ENCODE measurements at regions not wholly inside any gene's neighbourhood (a gene's known extent, or its start where the extent isn't known, plus 50 kb on each side); places are given as distances from the start of the nearest gene placed in this dataset.

DNA sequence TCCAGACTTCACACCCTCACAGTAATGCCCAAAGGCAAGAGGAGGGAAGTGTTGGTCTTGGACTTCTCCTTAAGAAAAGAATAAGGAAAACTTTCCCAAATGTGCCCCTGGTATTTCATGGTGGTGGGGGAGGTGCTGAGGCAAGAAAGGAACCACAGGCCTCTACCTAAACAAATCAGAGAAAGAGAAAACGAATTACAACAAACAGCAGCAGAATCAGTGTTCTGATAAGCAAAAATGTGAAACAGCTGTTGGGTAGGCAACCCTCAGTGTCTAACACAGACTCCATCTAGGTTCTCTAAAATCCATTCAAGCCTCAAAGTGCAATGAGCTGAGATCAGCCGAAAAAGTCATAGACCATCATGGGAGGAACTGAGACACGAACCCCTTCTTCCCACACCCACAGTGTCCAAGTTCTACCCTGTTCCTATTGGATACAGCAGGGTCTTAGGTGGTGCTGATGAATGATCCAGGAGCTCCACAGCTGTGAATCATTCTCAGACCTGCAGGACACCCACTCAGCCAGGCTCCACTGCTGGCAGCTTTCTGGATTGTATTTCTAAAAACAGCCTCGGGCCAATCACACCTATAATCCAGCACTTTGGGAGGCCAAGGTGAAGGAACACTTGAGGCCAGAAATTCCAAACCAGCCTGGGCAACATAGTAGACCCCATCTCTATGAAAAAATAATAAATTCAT lies 149.1 kb downstream of the PLPP3 start:
- DNase-seq, result no peak
- ChIA-PET POLR2A (no interaction called here), CTCF (no interaction called here)
- Mint-ChIP-seq H3K36me3 (ENCODE audit: low read depth) (no peaks in the 10 kb centered on the region), H3K27ac (no peak overlapping the region), H3K4me1 (no peaks in the 10 kb centered on the region), H3K27me3 (no peaks in the 10 kb centered on the region), H3K9me3 (no peaks in the 10 kb centered on the region), H3K4me3 (no peak overlapping the region)

DNA sequence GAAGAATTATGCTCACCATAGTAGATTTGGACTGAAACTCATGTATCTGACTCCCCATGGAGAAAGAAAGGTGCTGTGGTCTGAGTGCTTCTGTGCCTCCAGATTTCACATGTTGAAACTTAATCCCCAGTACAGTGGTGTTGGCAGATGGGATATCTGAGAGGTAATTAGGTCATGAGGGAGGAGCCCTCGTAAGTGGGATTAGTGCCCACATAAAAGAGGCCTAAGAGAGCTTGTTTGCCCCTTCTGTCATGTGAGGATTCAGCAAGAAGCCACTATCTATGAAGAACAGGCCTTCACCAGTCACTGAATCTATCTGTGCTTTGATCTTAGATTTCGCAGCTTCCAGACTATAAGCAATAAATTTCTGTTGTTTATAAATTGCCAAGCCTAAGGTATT lies 150.1 kb downstream of the PLPP3 start:
- no peaks in the 10 kb centered on the region for H3K9me3 Mint-ChIP-seq
- H3K4me3 Mint-ChIP-seq, result no peak overlapping the region
- H3K27ac Mint-ChIP-seq, result no peak overlapping the region
- no peaks in the 10 kb centered on the region for H3K36me3 Mint-ChIP-seq (ENCODE audit: low read depth)
- no peaks in the 10 kb centered on the region for H3K4me1 Mint-ChIP-seq
- POLR2A ChIA-PET, result no interaction called here
- no peaks in the 10 kb centered on the region for H3K27me3 Mint-ChIP-seq
- DNase-seq, result no peak
- CTCF ChIA-PET, result no interaction called here

- no peak for DNase-seq
- Mint-ChIP-seq H3K36me3 (ENCODE audit: low read depth) (no peaks in the 10 kb centered on the region), H3K4me3 (no peak overlapping the region), H3K27me3 (no peaks in the 10 kb centered on the region), H3K27ac (no peak overlapping the region), H3K9me3 (no peaks in the 10 kb centered on the region), H3K4me1 (no peaks in the 10 kb centered on the region)
- ChIA-PET CTCF (no interaction called here), POLR2A (no interaction called here)
Observed at GRCh38 chr1:56426587-56427381, 152.6 kb downstream of the PLPP3 start.

GRCh38 chr1:56425494-56426037 lies 153.8 kb downstream of the PLPP3 start:
- Mint-ChIP-seq H3K9me3 (no peaks in the 10 kb centered on the region), H3K4me1 (no peaks in the 10 kb centered on the region), H3K4me3 (no peak overlapping the region), H3K27me3 (no peaks in the 10 kb centered on the region), H3K27ac (no peak overlapping the region), H3K36me3 (ENCODE audit: low read depth) (no peaks in the 10 kb centered on the region)
- no peak for DNase-seq
- ChIA-PET POLR2A (no interaction called here), CTCF (no interaction called here)

- H3K4me3 Mint-ChIP-seq, result no peak overlapping the region
- H3K27me3 Mint-ChIP-seq, result no peaks in the 10 kb centered on the region
- H3K36me3 Mint-ChIP-seq (ENCODE audit: low read depth), result no peaks in the 10 kb centered on the region
- no peaks in the 10 kb centered on the region for H3K4me1 Mint-ChIP-seq
- H3K27ac Mint-ChIP-seq, result no peak overlapping the region
- POLR2A ChIA-PET, result no interaction called here
- no peak for DNase-seq
- H3K9me3 Mint-ChIP-seq, result no peaks in the 10 kb centered on the region
- CTCF ChIA-PET, result no interaction called here
Observed at GRCh38 chr1:56424744-56425493, 154.4 kb downstream of the PLPP3 start.

- H3K27me3 Mint-ChIP-seq, result no peaks in the 10 kb centered on the region
- no peak overlapping the region for H3K4me3 Mint-ChIP-seq
- no peak overlapping the region for H3K27ac Mint-ChIP-seq
- no peaks in the 10 kb centered on the region for H3K36me3 Mint-ChIP-seq (ENCODE audit: low read depth)
- ChIA-PET CTCF (no interaction called here), POLR2A (no interaction called here)
- no peaks in the 10 kb centered on the region for H3K4me1 Mint-ChIP-seq
- H3K9me3 Mint-ChIP-seq, result no peaks in the 10 kb centered on the region
- DNase-seq, result no peak
Observed at GRCh38 chr1:56423716-56424115, 155.6 kb downstream of the PLPP3 start.

GRCh38 chr1:56418151-56418631 lies 161.2 kb downstream of the PLPP3 start:
- H3K27me3 Mint-ChIP-seq, result peaks cover 2% of the 10 kb centered on the region
- no peaks in the 10 kb centered on the region for H3K36me3 Mint-ChIP-seq (ENCODE audit: low read depth)
- CTCF ChIA-PET, result no interaction called here
- no peak for DNase-seq
- H3K4me1 Mint-ChIP-seq, result no peaks in the 10 kb centered on the region
- no peaks in the 10 kb centered on the region for H3K9me3 Mint-ChIP-seq
- POLR2A ChIA-PET, result no interaction called here
- no peak overlapping the region for H3K27ac Mint-ChIP-seq
- H3K4me3 Mint-ChIP-seq, result no peak overlapping the region

DNA sequence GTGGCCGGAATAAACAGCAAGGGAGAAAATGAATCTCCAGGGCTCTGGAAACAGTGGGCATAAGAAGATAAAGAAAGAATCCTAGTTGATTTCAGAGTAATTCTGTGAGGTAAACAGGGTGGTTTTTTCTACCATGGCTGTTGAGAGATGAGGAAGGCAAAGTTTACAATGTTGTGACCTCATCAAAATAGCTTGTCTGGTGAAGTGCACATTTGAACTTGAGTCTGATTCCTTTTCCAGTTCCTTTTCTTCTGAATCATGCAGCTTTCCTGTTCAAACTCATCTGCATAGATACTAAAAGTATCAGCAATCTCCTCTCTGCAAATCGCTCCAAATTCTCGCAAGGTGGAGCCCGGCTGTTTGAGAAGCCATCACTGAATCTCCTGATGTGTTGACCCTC lies 161.7 kb downstream of the PLPP3 start:
- Mint-ChIP-seq H3K4me3 (no peak overlapping the region), H3K36me3 (ENCODE audit: low read depth) (no peaks in the 10 kb centered on the region), H3K27me3 (peaks cover 2% of the 10 kb centered on the region), H3K9me3 (no peaks in the 10 kb centered on the region), H3K4me1 (no peaks in the 10 kb centered on the region), H3K27ac (no peak overlapping the region)
- CTCF ChIA-PET, result no interaction called here
- no peak for DNase-seq
- POLR2A ChIA-PET, result no interaction called here

- DNase-seq, result no peak
- H3K27me3 Mint-ChIP-seq, result peaks cover 2% of the 10 kb centered on the region
- H3K9me3 Mint-ChIP-seq, result no peaks in the 10 kb centered on the region
- ChIA-PET CTCF (no interaction called here), POLR2A (no interaction called here)
- H3K27ac Mint-ChIP-seq, result no peak overlapping the region
- no peaks in the 10 kb centered on the region for H3K4me1 Mint-ChIP-seq
- H3K36me3 Mint-ChIP-seq (ENCODE audit: low read depth), result no peaks in the 10 kb centered on the region
- H3K4me3 Mint-ChIP-seq, result no peak overlapping the region
Observed at GRCh38 chr1:56416495-56416894, 162.9 kb downstream of the PLPP3 start.

GRCh38 chr1:56415720-56416119 lies 163.6 kb downstream of the PLPP3 start:
- POLR2A ChIA-PET, result no interaction called here
- H3K4me1 Mint-ChIP-seq, result no peaks in the 10 kb centered on the region
- H3K4me3 Mint-ChIP-seq, result no peak overlapping the region
- DNase-seq, result no peak
- H3K27me3 Mint-ChIP-seq, result peaks cover 2% of the 10 kb centered on the region
- no peaks in the 10 kb centered on the region for H3K36me3 Mint-ChIP-seq (ENCODE audit: low read depth)
- no peaks in the 10 kb centered on the region for H3K9me3 Mint-ChIP-seq
- CTCF ChIA-PET, result no interaction called here
- no peak overlapping the region for H3K27ac Mint-ChIP-seq

DNA sequence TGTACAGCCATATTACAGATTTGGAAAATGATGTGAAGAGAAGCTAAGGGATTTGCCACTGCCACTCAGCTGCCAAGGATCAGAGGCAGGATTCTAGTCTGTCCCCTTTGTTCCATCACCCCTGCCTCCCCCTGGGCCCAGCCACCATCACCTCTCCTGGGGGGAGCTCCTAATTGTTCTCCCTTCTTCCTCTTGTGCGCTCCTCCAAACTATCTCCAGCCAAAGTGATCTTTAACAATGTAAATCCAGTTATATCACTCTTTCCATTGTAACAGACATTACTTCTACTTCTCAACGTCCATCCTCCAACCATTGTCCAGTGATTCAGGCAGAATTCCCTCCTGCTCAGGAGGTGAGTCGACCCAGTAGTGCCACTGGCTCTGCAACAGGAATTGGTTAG lies 164.1 kb downstream of the PLPP3 start:
- Mint-ChIP-seq H3K4me1 (no peaks in the 10 kb centered on the region), H3K27me3 (peaks cover 2% of the 10 kb centered on the region), H3K4me3 (no peak overlapping the region), H3K27ac (no peak overlapping the region), H3K36me3 (ENCODE audit: low read depth) (no peaks in the 10 kb centered on the region), H3K9me3 (no peaks in the 10 kb centered on the region)
- DNase-seq, result no peak
- CTCF ChIA-PET, result no interaction called here
- POLR2A ChIA-PET, result no interaction called here

DNA sequence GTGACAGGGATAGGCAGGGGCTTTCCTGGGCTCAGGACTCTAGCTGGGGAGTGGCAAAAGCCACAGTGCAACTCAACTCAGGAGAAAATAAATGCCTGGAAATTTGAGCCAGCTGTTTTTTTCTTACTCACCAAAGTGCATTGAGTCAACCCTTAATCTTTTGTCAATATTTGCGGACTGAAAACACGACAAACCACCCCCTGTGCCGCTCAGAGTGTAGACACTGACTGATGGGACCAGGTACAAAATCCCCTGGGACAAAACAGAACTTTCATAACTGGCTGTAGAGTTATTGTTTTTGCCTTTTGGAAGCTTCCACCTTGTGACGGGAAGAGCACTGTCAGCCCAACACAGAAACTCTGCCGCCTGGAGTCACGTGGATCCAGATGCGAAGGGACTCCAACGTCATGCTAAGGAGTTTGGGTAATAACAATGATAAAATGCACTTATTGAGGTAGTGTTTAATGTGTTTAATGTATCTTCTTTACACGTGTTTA lies 164.6 kb downstream of the PLPP3 start:
- CTCF ChIA-PET, result no interaction called here
- DNase-seq, result no peak
- H3K27ac Mint-ChIP-seq, result no peak overlapping the region

GRCh38 chr1:56413671-56414199 lies 165.6 kb downstream of the PLPP3 start:
- Mint-ChIP-seq H3K36me3 (ENCODE audit: low read depth) (no peaks in the 10 kb centered on the region), H3K4me1 (no peaks in the 10 kb centered on the region), H3K27me3 (peaks cover 2% of the 10 kb centered on the region)

More for the DNA sequence above, 164.6 kb downstream of the PLPP3 start:
- H3K9me3 Mint-ChIP-seq, result no peaks in the 10 kb centered on the region
- H3K4me1 Mint-ChIP-seq, result no peaks in the 10 kb centered on the region
- no peak overlapping the region for H3K4me3 Mint-ChIP-seq
- POLR2A ChIA-PET, result no interaction called here
- H3K27me3 Mint-ChIP-seq, result peaks cover 2% of the 10 kb centered on the region
- H3K36me3 Mint-ChIP-seq (ENCODE audit: low read depth), result no peaks in the 10 kb centered on the region

More at GRCh38 chr1:56413671-56414199, 165.6 kb downstream of the PLPP3 start:
- CTCF ChIA-PET, result no interaction called here
- Mint-ChIP-seq H3K27ac (no peak overlapping the region), H3K4me3 (no peak overlapping the region), H3K9me3 (no peaks in the 10 kb centered on the region)
- DNase-seq, result no peak
- POLR2A ChIA-PET, result no interaction called here

All from activated CD4-positive, alpha-beta T cell treated with anti-CD3 and anti-CD28 coated beads, Interleukin-2, amount 10 ng/mL, durations not matched to agents 7 days and 5 days (primary cell).